ENCODE measurements at regions not wholly inside any gene's neighbourhood (a gene's known extent, or its start where the extent isn't known, plus 50 kb on each side); places are given as distances from the start of the nearest gene placed in this dataset.

- Histone ChIP-seq H2AK5ac (ENCODE audit: low read depth, low read length) (no peak overlapping the region), H3K14ac (replicated peaks; ENCODE audit: low read depth, low read length) (no peak overlapping the region), H3K9ac (ENCODE audit: low read depth, low read length) (no peak overlapping the region), H3K9me1 (ENCODE audit: insufficient read depth, low read length) (no peaks in the 10 kb centered on the region), H2AK9ac (replicated peaks; ENCODE audit: low read depth, low read length, poor library complexity) (no peak overlapping the region), H2BK15ac (ENCODE audit: low read depth, low read length) (no peak overlapping the region), H3K4me2 (ENCODE audit: low read depth, low read length) (no peak overlapping the region), H4K20me1 (ENCODE audit: insufficient read depth, low read length) (no peaks in the 10 kb centered on the region), H2BK5ac (ENCODE audit: low read depth, low read length, poor library complexity, severe bottlenecking) (no peak overlapping the region), H3K79me1 (ENCODE audit: low read depth in 1 of 2, low read length in 2 of 2) (no peaks in the 10 kb centered on the region), H3K9me3 (ENCODE audit: control insufficient read depth, insufficient read depth, low read length) (peaks cover 2% of the 10 kb centered on the region; the same call in 1 of the 2 replicates), H4K8ac (ENCODE audit: low read depth in 2 of 2, low read length in 2 of 2) (no peak overlapping the region), H3K36me3 (ENCODE audit: control insufficient read depth, insufficient read depth, low read length) (no peaks in the 10 kb centered on the region), H3K4ac (ENCODE audit: low read depth, low read length) (no peak overlapping the region), H3K27me3 (ENCODE audit: control insufficient read depth, insufficient read depth, low read length) (no peaks in the 10 kb centered on the region), H3K18ac (ENCODE audit: low read depth, low read length) (no peak overlapping the region), H2BK120ac (ENCODE audit: low read depth, low read length) (no peak overlapping the region), H2AFZ (replicated peaks; ENCODE audit: low read length, poor library complexity) (no peak overlapping the region), H3K4me3 (ENCODE audit: insufficient read depth, low read depth, low read length) (no peak overlapping the region), H3K56ac (ENCODE audit: extremely low read depth, insufficient read depth, low read length) (no peak overlapping the region), H4K5ac (ENCODE audit: low read depth, low read length) (no peak overlapping the region), H4K91ac (ENCODE audit: insufficient read depth, low read depth, low read length) (no peak overlapping the region), H2BK20ac (ENCODE audit: low read depth, low read length) (no peak overlapping the region), H3K27ac (ENCODE audit: insufficient read depth, low read length) (no peak overlapping the region), H3K23ac (ENCODE audit: low read depth, low read length) (no peak overlapping the region), H3K4me1 (ENCODE audit: control insufficient read depth, insufficient read depth, low read length) (no peaks in the 10 kb centered on the region)
- intact Hi-C loops (cut with micrococcal nuclease) (no loop called here), dilution Hi-C loops (cut with HindIII; ENCODE audit: low sequenced_read_pairs, unreplicated experiment) (no loop called here), in situ Hi-C loops (cut with MboI; ENCODE audit: low sequenced_read_pairs) (no loop called here)
- ATAC-seq (ENCODE audit: low read depth) (no peak), DNase-seq (no peak)
- CTCF ChIA-PET = no interaction called here
- no TSS peak for BruUV-seq (replicated peaks)
- POLR2A ChIA-PET (ENCODE audit: unreplicated experiment) = no interaction called here
- TF ChIP-seq MXI1 (IDR thresholded peaks at IDR 0.05; ENCODE audit: borderline replicate concordance, low read depth, low read length) (no peak), RCOR1 (IDR thresholded peaks at IDR 0.05; ENCODE audit: insufficient replicate concordance, low read length) (no peak), MAFK (IDR thresholded peaks at IDR 0.05; ENCODE audit: low read depth, low read length) (no peak), ELK1 (IDR thresholded peaks at IDR 0.05; ENCODE audit: borderline replicate concordance, low read depth, low read length) (no peak), POLR2A (IDR thresholded peaks at IDR 0.05; ENCODE audit: low read depth, low read length) (no peak), FOS (IDR thresholded peaks at IDR 0.05; ENCODE audit: low read depth, low read length) (no peak), BHLHE40 (IDR thresholded peaks at IDR 0.05; ENCODE audit: low read depth, low read length) (no peak), MAZ (IDR thresholded peaks at IDR 0.05; ENCODE audit: borderline replicate concordance, low read depth, low read length) (no peak)
- WGBS, 2 experiments (ENCODE audit: extremely low coverage in 2 of 2, insufficient read length in 1 of 2) = no CpG with 5 or more reads among the region's 1 CpG
These were observed 906.9 kb upstream of the SOX9 start for GRCh38 chr17:71213936-71214335.

Measured in IMR-90 (cell line).